COLO668 (cell line): ENCODE measurements at regions not wholly inside any gene's neighbourhood (a gene's known extent, or its start where the extent isn't known, plus 50 kb on each side); places are given as distances from the start of the nearest gene placed in this dataset.
"Not testable (repeated sequence)": the region's sequence is repeated elsewhere in the genome, so short reads cannot be mapped to it uniquely, and the experiment has no call there.

Experiments
- DNase-seq: peaks from one replicate; lab custom pipeline; 2025; ENCODE audit not compliant: unreplicated experiment; lab: John Stamatoyannopoulos, UW

- DNase-seq = no peak
Measured at GRCh38 chr18:55982992-55983391, 395.0 kb upstream of the TCF4 start.

- no peak for DNase-seq
Measured at GRCh38 chr18:55981712-55982475, 393.9 kb upstream of the TCF4 start.

GRCh38 chr18:55974521-55974920 lies 386.5 kb upstream of the TCF4 start:
- no peak for DNase-seq

- DNase-seq = no peak
Measured at GRCh38 chr18:55968550-55968949, 380.6 kb upstream of the TCF4 start.

GRCh38 chr18:55967019-55967418 lies 379.0 kb upstream of the TCF4 start:
- DNase-seq = no peak

- no peak for DNase-seq
Measured at GRCh38 chr18:55964171-55964570, 376.2 kb upstream of the TCF4 start.

- DNase-seq = no peak
Measured at GRCh38 chr18:55953326-55953725, 365.3 kb upstream of the TCF4 start.

GRCh38 chr18:55951738-55952137 lies 363.7 kb upstream of the TCF4 start:
- not testable (repeated sequence) for DNase-seq

GRCh38 chr18:55950379-55951166 lies 362.6 kb upstream of the TCF4 start:
- no peak for DNase-seq

GRCh38 chr18:55934821-55935220 lies 346.8 kb upstream of the TCF4 start:
- DNase-seq = no peak

GRCh38 chr18:55932675-55933074 lies 344.7 kb upstream of the TCF4 start:
- DNase-seq = no peak

GRCh38 chr18:55927831-55928230 lies 339.8 kb upstream of the TCF4 start:
- DNase-seq = no peak

- no peak for DNase-seq
Measured at GRCh38 chr18:55925772-55926171, 337.8 kb upstream of the TCF4 start.

GRCh38 chr18:55920063-55920462 lies 332.1 kb upstream of the TCF4 start:
- DNase-seq = no peak

- DNase-seq = no peak
Measured at GRCh38 chr18:55918444-55918843, 330.5 kb upstream of the TCF4 start.

GRCh38 chr18:55912919-55913318 lies 324.9 kb upstream of the TCF4 start:
- DNase-seq = no peak

- DNase-seq = no peak
Measured at GRCh38 chr18:55912071-55912470, 324.1 kb upstream of the TCF4 start.

- DNase-seq = no peak
Measured at GRCh38 chr18:55910296-55910695, 322.3 kb upstream of the TCF4 start.

- no peak for DNase-seq
Measured at GRCh38 chr18:55908901-55909366, 320.9 kb upstream of the TCF4 start.

GRCh38 chr18:55907453-55908175 lies 319.6 kb upstream of the TCF4 start:
- no peak for DNase-seq

GRCh38 chr18:55906536-55906935 lies 318.5 kb upstream of the TCF4 start:
- DNase-seq = no peak

GRCh38 chr18:55903911-55904310 lies 315.9 kb upstream of the TCF4 start:
- DNase-seq = no peak
